Liver (tissue), 8 donors: ENCODE measurements at regions not wholly inside any gene's neighbourhood (a gene's known extent, or its start where the extent isn't known, plus 50 kb on each side); places are given as distances from the start of the nearest gene placed in this dataset.

Source experiments
- DNase-seq: peaks from one replicate; pipeline ENCODE4 v3.0.0-alpha.2; 2017; ENCODE audit warnings: low spot score
- H3K27ac ChIP-seq, 2 donors: one replicate each; pipeline ENCODE4 v1.7.0; 2013; ENCODE audit warnings: inconsistent platforms in 2 of 2, low read length in 2 of 2, control low read depth in 1 of 2, low read depth in 1 of 2, mild to moderate bottlenecking in 1 of 2
- H3K27me3 ChIP-seq, 4 donors: one replicate each; pipeline versions ENCODE4 v1.6.1 to v1.7.0; 2013; ENCODE audit warnings: low read length in 3 of 4, inconsistent platforms in 1 of 4, mild to moderate bottlenecking in 1 of 4, moderate library complexity in 1 of 4; ENCODE audit not compliant: control insufficient read depth in 4 of 4, insufficient read depth in 4 of 4
- H3K36me3 ChIP-seq, 4 donors: one replicate each; pipeline versions ENCODE4 v1.6.1 to v1.7.0; 2013; ENCODE audit warnings: low read length in 3 of 4, mild to moderate bottlenecking in 3 of 4, low read depth in 1 of 4, moderate library complexity in 1 of 4; ENCODE audit not compliant: control insufficient read depth in 4 of 4, insufficient read depth in 3 of 4
- H3K4me1 ChIP-seq, 4 donors: one replicate each; pipeline versions ENCODE4 v1.6.1 to v1.7.0; 2013; ENCODE audit warnings: low read length in 3 of 4, mild to moderate bottlenecking in 3 of 4, moderate library complexity in 1 of 4; ENCODE audit not compliant: control insufficient read depth in 4 of 4, insufficient read depth in 4 of 4
- H3K4me3 ChIP-seq, 3 donors: one replicate each; pipeline versions ENCODE4 v1.6.1 to v1.7.0; 2013; ENCODE audit warnings: low read length in 3 of 3, control low read depth in 1 of 3, low read depth in 1 of 3, mild to moderate bottlenecking in 1 of 3
- H3K9ac ChIP-seq, 2 donors: one replicate each; pipeline ENCODE4 v1.7.0; 2013; ENCODE audit warnings: low read length in 2 of 2, mild to moderate bottlenecking in 2 of 2, moderate library complexity in 2 of 2, control low read depth in 1 of 2, low read depth in 1 of 2
- H3K9me3 ChIP-seq, 4 donors: one replicate each; pipeline versions ENCODE4 v1.6.1 to v1.7.0; 2013; ENCODE audit warnings: low read length in 3 of 4; ENCODE audit not compliant: control insufficient read depth in 4 of 4
- EGR1 ChIP-seq, 2 donors: IDR thresholded peaks; 2 replicates each; pipeline ENCODE4 v1.6.1; 2016 to 2018; ENCODE audit warnings: antibody characterized with exemption in 2 of 2, low read depth in 2 of 2
- FOXA1 ChIP-seq: IDR thresholded peaks from 2 replicates; pipeline ENCODE4 v1.6.1; 2016; ENCODE audit warnings: antibody characterized with exemption
- FOXA2 ChIP-seq: IDR thresholded peaks from 2 replicates; pipeline ENCODE4 v1.6.1; 2016; ENCODE audit warnings: antibody characterized with exemption
- GABPA ChIP-seq, 2 donors: IDR thresholded peaks in 1 of 2; conservative IDR thresholded peaks in 1 of 2; 2 replicates each; pipeline ENCODE4 v1.6.1; 2016; ENCODE audit warnings: antibody characterized with exemption in 2 of 2, mild to moderate bottlenecking in 1 of 2, moderate library complexity in 1 of 2
- HNF4A ChIP-seq, 2 donors: conservative IDR thresholded peaks; 2 replicates each; pipeline ENCODE4 v1.6.1; 2016; ENCODE audit warnings: antibody characterized with exemption in 2 of 2, mild to moderate bottlenecking in 2 of 2
- HNF4G ChIP-seq: IDR thresholded peaks from 2 replicates; pipeline ENCODE4 v1.6.1; 2016; ENCODE audit warnings: antibody characterized with exemption
- JUND ChIP-seq, 2 donors: IDR thresholded peaks; 2 replicates each; pipeline ENCODE4 v1.6.1; 2016; ENCODE audit warnings: antibody characterized with exemption in 2 of 2
- NR2F2 ChIP-seq: IDR thresholded peaks from 2 replicates; pipeline ENCODE4 v1.6.1; 2016; ENCODE audit warnings: antibody characterized with exemption
- RAD21 ChIP-seq, 2 donors: IDR thresholded peaks; 2 replicates each; pipeline ENCODE4 v1.6.1; 2016; ENCODE audit warnings: antibody characterized with exemption in 2 of 2, mild to moderate bottlenecking in 2 of 2
- RXRA ChIP-seq, 2 donors: IDR thresholded peaks; 2 replicates each; pipeline ENCODE4 v1.6.1; 2017 to 2018; ENCODE audit warnings: antibody characterized with exemption in 2 of 2, mild to moderate bottlenecking in 1 of 2
- SP1 ChIP-seq: IDR thresholded peaks from 2 replicates; pipeline ENCODE4 v1.6.1; 2018; ENCODE audit warnings: antibody characterized with exemption, mild to moderate bottlenecking
- TAF1 ChIP-seq: conservative IDR thresholded peaks from 2 replicates; pipeline ENCODE4 v1.6.1; 2016; ENCODE audit warnings: antibody characterized with exemption, mild to moderate bottlenecking
- YY1 ChIP-seq: IDR thresholded peaks from 2 replicates; pipeline ENCODE4 v1.6.1; 2016; ENCODE audit warnings: antibody characterized with exemption, mild to moderate bottlenecking
- WGBS: extraction: QIAGEN DNeasy Blood & Tissue Kit; methylation state at CpG from one replicate; pipeline ENCODE4 v1.1.7; 2013; 5-methylcytosine and 5-hydroxymethylcytosine counted together
- TF ChIP-seq, protein P1 (sequence below): IDR thresholded peaks from 2 replicates; pipeline ENCODE4 v1.6.1; 2016; ENCODE audit warnings: antibody characterized with exemption
- TF ChIP-seq, protein P2 (sequence below): IDR thresholded peaks from 2 replicates; pipeline ENCODE4 v1.6.1; 2016; ENCODE audit warnings: antibody characterized with exemption
- TF ChIP-seq, protein P3 (sequence below): fragments of 150-350 bp; IDR thresholded peaks from 2 replicates; pipeline ENCODE4 v1.5.1; 2017; ENCODE audit warnings: improper control_type of control experiment, low read depth, low read length; ENCODE audit not compliant: missing input control
- TF ChIP-seq, protein P4 (sequence below): IDR thresholded peaks from 2 replicates; pipeline ENCODE4 v1.6.1; 2016; ENCODE audit warnings: antibody characterized with exemption
- donor health status: healthy.
- donor health status: healthy.
- donor health status: healthy.
- donor health status: healthy.
- donor health status: healthy.

GRCh38 chr16:65218348-65218747 lies 96.5 kb upstream of the CDH11 start:
- Histone ChIP-seq H3K9ac (no peak overlapping the region), H3K27ac (no peak overlapping the region), H3K4me3 (no peak overlapping the region), H3K36me3 (no peaks in the 10 kb centered on the region), H3K4me1 (no peaks in the 10 kb centered on the region), H3K9me3 (no peaks in the 10 kb centered on the region), H3K27me3 (no peaks in the 10 kb centered on the region)
- no peak for TF ChIP-seq RXRA (IDR thresholded peaks at IDR 0.05)
- no peak for TF ChIP-seq JUND (IDR thresholded peaks at IDR 0.05)
- TF ChIP-seq NR2F2 = no peak
- no peak for TF ChIP-seq GABPA (IDR thresholded peaks at IDR 0.05 in 1 of 2, conservative IDR thresholded peaks at IDR 0.05 in 1 of 2)
- TF ChIP-seq, protein P1, sequence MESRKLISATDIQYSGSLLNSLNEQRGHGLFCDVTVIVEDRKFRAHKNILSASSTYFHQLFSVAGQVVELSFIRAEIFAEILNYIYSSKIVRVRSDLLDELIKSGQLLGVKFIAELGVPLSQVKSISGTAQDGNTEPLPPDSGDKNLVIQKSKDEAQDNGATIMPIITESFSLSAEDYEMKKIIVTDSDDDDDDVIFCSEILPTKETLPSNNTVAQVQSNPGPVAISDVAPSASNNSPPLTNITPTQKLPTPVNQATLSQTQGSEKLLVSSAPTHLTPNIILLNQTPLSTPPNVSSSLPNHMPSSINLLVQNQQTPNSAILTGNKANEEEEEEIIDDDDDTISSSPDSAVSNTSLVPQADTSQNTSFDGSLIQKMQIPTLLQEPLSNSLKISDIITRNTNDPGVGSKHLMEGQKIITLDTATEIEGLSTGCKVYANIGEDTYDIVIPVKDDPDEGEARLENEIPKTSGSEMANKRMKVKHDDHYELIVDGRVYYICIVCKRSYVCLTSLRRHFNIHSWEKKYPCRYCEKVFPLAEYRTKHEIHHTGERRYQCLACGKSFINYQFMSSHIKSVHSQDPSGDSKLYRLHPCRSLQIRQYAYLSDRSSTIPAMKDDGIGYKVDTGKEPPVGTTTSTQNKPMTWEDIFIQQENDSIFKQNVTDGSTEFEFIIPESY = no peak
- TF ChIP-seq, protein P2, sequence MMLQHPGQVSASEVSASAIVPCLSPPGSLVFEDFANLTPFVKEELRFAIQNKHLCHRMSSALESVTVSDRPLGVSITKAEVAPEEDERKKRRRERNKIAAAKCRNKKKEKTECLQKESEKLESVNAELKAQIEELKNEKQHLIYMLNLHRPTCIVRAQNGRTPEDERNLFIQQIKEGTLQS = no peak
- TF ChIP-seq, protein P3, sequence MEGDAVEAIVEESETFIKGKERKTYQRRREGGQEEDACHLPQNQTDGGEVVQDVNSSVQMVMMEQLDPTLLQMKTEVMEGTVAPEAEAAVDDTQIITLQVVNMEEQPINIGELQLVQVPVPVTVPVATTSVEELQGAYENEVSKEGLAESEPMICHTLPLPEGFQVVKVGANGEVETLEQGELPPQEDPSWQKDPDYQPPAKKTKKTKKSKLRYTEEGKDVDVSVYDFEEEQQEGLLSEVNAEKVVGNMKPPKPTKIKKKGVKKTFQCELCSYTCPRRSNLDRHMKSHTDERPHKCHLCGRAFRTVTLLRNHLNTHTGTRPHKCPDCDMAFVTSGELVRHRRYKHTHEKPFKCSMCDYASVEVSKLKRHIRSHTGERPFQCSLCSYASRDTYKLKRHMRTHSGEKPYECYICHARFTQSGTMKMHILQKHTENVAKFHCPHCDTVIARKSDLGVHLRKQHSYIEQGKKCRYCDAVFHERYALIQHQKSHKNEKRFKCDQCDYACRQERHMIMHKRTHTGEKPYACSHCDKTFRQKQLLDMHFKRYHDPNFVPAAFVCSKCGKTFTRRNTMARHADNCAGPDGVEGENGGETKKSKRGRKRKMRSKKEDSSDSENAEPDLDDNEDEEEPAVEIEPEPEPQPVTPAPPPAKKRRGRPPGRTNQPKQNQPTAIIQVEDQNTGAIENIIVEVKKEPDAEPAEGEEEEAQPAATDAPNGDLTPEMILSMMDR = no peak
- no peak for TF ChIP-seq SP1
- TF ChIP-seq RAD21 (IDR thresholded peaks at IDR 0.05) = no peak
- TF ChIP-seq HNF4G = no peak
- TF ChIP-seq, protein P4, sequence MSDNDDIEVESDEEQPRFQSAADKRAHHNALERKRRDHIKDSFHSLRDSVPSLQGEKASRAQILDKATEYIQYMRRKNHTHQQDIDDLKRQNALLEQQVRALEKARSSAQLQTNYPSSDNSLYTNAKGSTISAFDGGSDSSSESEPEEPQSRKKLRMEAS = no peak
- no peak for TF ChIP-seq HNF4A (conservative IDR thresholded peaks at IDR 0.05)
- TF ChIP-seq EGR1 (IDR thresholded peaks at IDR 0.05; ENCODE audit: low read depth in 2 of 2) = no peak
- TF ChIP-seq FOXA2 = no peak
- no peak for TF ChIP-seq FOXA1
- 61% methylated on average over 3 of the region's 3 CpGs for WGBS
- DNase-seq = no peak

DNA sequence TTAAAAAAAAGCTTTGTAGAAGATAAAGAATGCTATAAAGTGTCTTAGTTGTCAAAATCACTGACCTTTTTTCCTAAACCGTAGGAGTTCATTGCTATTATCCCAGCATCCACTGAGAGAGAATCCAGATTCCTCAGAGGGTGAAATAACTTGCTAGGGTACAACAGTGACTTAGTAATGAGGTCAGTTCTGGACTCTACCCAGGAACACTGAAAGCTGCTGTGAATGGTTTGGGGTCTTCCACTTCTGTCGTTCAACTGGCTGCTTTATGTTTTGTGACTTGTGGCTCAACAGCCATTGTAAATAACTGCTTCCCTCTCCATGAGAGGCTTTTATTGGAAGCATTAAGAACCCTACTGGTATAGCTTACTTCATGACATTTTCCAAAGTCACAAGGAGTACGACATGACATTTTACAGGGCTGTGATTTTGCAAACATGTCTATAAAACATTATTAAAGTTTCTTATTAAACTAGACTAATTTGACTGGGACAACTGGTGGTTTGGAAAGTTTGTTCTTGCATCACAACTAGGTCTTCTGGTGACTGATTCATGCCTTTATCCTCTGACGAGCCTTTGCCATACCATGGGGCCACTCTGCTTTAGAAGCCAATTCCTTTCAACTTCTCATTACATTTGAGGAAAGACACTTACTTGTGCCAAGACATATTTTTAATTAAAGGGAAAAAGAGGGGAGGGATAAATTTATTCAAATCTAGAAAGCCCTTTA lies 92.2 kb upstream of the CDH11 start:
- no peak for DNase-seq

More for the DNA sequence above, 92.2 kb upstream of the CDH11 start:
- Histone ChIP-seq H3K9me3 (peaks cover 0 to 3% (median 0%) of the 10 kb centered on the region in 4 donors), H3K27ac (no peak overlapping the region), H3K9ac (no peak overlapping the region), H3K27me3 (no peaks in the 10 kb centered on the region), H3K4me1 (no peaks in the 10 kb centered on the region), H3K4me3 (no peak overlapping the region), H3K36me3 (no peaks in the 10 kb centered on the region)
- TF ChIP-seq YY1 = no peak
- TF ChIP-seq, protein P4 = no peak
- no peak for TF ChIP-seq EGR1 (IDR thresholded peaks at IDR 0.05; ENCODE audit: low read depth in 2 of 2)
- no peak for TF ChIP-seq TAF1
- no peak for TF ChIP-seq JUND (IDR thresholded peaks at IDR 0.05)
- TF ChIP-seq RAD21 (IDR thresholded peaks at IDR 0.05) = no peak
- no peak for TF ChIP-seq SP1
- TF ChIP-seq, protein P1 = no peak
- TF ChIP-seq HNF4G = no peak
- TF ChIP-seq GABPA (IDR thresholded peaks at IDR 0.05 in 1 of 2, conservative IDR thresholded peaks at IDR 0.05 in 1 of 2) = no peak
- no peak for TF ChIP-seq NR2F2
- TF ChIP-seq, protein P2 = no peak
- WGBS = 63% methylated on average over 4 of the region's 4 CpGs
